ENCODE measurements at regions not wholly inside any gene's neighbourhood (a gene's known extent, or its start where the extent isn't known, plus 50 kb on each side); places are given as distances from the start of the nearest gene placed in this dataset.
"Not testable (repeated sequence)": the region's sequence is repeated elsewhere in the genome, so short reads cannot be mapped to it uniquely, and the experiment has no call there.

- no peak overlapping the region for H2AFZ ChIP-seq (ENCODE audit: insufficient read depth, low read length, poor library complexity)
- H3K4ac ChIP-seq (ENCODE audit: low read depth, low read length), result no peak overlapping the region
- H3K9ac ChIP-seq (ENCODE audit: low read length), result no peak overlapping the region
- no peak overlapping the region for H2BK5ac ChIP-seq (ENCODE audit: low read depth, low read length, poor library complexity)
- no peak overlapping the region for H3K27ac ChIP-seq (ENCODE audit: low read depth, low read length)
- H3K18ac ChIP-seq (ENCODE audit: low read length), result no peak overlapping the region
- no peak overlapping the region for H3K23ac ChIP-seq (ENCODE audit: low read length)
- no peaks in the 10 kb centered on the region for H3K9me3 ChIP-seq (ENCODE audit: insufficient read depth, low read depth, low read length)
- DNase-seq, result no peak
- no peaks in the 10 kb centered on the region for H3K4me1 ChIP-seq (ENCODE audit: control insufficient read depth in 1 of 2, insufficient read depth in 2 of 2, low read length in 2 of 2)
- no CpG with 5 or more reads among the region's 8 CpGs for WGBS (ENCODE audit: extremely low coverage, insufficient coverage, insufficient read length)
- H3K4me2 ChIP-seq (ENCODE audit: low read length), result no peak overlapping the region
- no peak overlapping the region for H3K14ac ChIP-seq (ENCODE audit: low read length)
- H3K27me3 ChIP-seq (ENCODE audit: insufficient read depth, low read length), result no peaks in the 10 kb centered on the region
- no peak overlapping the region for H3K4me3 ChIP-seq (ENCODE audit: low read depth, low read length)
- H4K12ac ChIP-seq (ENCODE audit: low read depth, low read length), result no peak overlapping the region
- H3K36me3 ChIP-seq (ENCODE audit: control insufficient read depth in 1 of 2, insufficient read depth in 2 of 2, low read length in 2 of 2), result no peaks in the 10 kb centered on the region
- H2BK120ac ChIP-seq (ENCODE audit: insufficient read depth, low read length, poor library complexity), result no peak overlapping the region
- H3K79me1 ChIP-seq (ENCODE audit: low read length), result no peaks in the 10 kb centered on the region
- no peak overlapping the region for H4K8ac ChIP-seq (ENCODE audit: low read depth, low read length)
- H2AK5ac ChIP-seq (ENCODE audit: low read length), result no peak overlapping the region
- no peak overlapping the region for H4K91ac ChIP-seq (ENCODE audit: low read depth, low read length)
- H3K79me2 ChIP-seq (ENCODE audit: control insufficient read depth, insufficient read depth, low read length, poor library complexity), result no peaks in the 10 kb centered on the region
- no peak overlapping the region for H2BK12ac ChIP-seq (ENCODE audit: low read length)
Measured at GRCh38 chr3:144843099-144843498, 871.5 kb downstream of the DIPK2A start.

- Histone ChIP-seq H2BK120ac (ENCODE audit: insufficient read depth, low read length, poor library complexity) (no peak overlapping the region), H3K4me3 (ENCODE audit: low read depth, low read length) (no peak overlapping the region), H4K8ac (ENCODE audit: low read depth, low read length) (no peak overlapping the region), H2BK12ac (ENCODE audit: low read length) (no peak overlapping the region), H4K91ac (ENCODE audit: low read depth, low read length) (no peak overlapping the region), H3K18ac (ENCODE audit: low read length) (no peak overlapping the region), H3K4me2 (ENCODE audit: low read length) (no peak overlapping the region), H3K14ac (ENCODE audit: low read length) (no peak overlapping the region), H3K27me3 (ENCODE audit: insufficient read depth, low read length) (no peaks in the 10 kb centered on the region), H2AFZ (ENCODE audit: insufficient read depth, low read length, poor library complexity) (no peak overlapping the region), H2AK5ac (ENCODE audit: low read length) (no peak overlapping the region), H4K12ac (ENCODE audit: low read depth, low read length) (no peak overlapping the region), H3K9ac (ENCODE audit: low read length) (no peak overlapping the region), H3K36me3 (ENCODE audit: control insufficient read depth in 1 of 2, insufficient read depth in 2 of 2, low read length in 2 of 2) (no peaks in the 10 kb centered on the region), H3K4me1 (ENCODE audit: control insufficient read depth in 1 of 2, insufficient read depth in 2 of 2, low read length in 2 of 2) (no peaks in the 10 kb centered on the region), H3K79me2 (ENCODE audit: control insufficient read depth, insufficient read depth, low read length, poor library complexity) (no peaks in the 10 kb centered on the region), H3K4ac (ENCODE audit: low read depth, low read length) (no peak overlapping the region), H3K79me1 (ENCODE audit: low read length) (no peaks in the 10 kb centered on the region), H3K23ac (ENCODE audit: low read length) (no peak overlapping the region), H2BK5ac (ENCODE audit: low read depth, low read length, poor library complexity) (no peak overlapping the region), H3K27ac (ENCODE audit: low read depth, low read length) (no peak overlapping the region), H3K9me3 (ENCODE audit: insufficient read depth, low read depth, low read length) (no peaks in the 10 kb centered on the region)
- DNase-seq, result no peak
Measured at GRCh38 chr3:144852999-144853398, 881.4 kb downstream of the DIPK2A start.

GRCh38 chr3:144854020-144854419 is 882.4 kb downstream of the DIPK2A start:
- H3K79me2 ChIP-seq (ENCODE audit: control insufficient read depth, insufficient read depth, low read length, poor library complexity); H2BK5ac ChIP-seq (ENCODE audit: low read depth, low read length, poor library complexity); H3K14ac ChIP-seq (ENCODE audit: low read length); H3K9me3 ChIP-seq (ENCODE audit: insufficient read depth, low read depth, low read length); H3K4ac ChIP-seq (ENCODE audit: low read depth, low read length); H3K4me2 ChIP-seq (ENCODE audit: low read length); H3K4me3 ChIP-seq (ENCODE audit: low read depth, low read length); H2AK5ac ChIP-seq (ENCODE audit: low read length); H2AFZ ChIP-seq (ENCODE audit: insufficient read depth, low read length, poor library complexity); H2BK12ac ChIP-seq (ENCODE audit: low read length); H4K12ac ChIP-seq (ENCODE audit: low read depth, low read length); H3K9ac ChIP-seq (ENCODE audit: low read length); DNase-seq; H3K27ac ChIP-seq (ENCODE audit: low read depth, low read length); H4K8ac ChIP-seq (ENCODE audit: low read depth, low read length); H3K79me1 ChIP-seq (ENCODE audit: low read length); H3K36me3 ChIP-seq (ENCODE audit: control insufficient read depth in 1 of 2, insufficient read depth in 2 of 2, low read length in 2 of 2); H4K91ac ChIP-seq (ENCODE audit: low read depth, low read length); H3K23ac ChIP-seq (ENCODE audit: low read length); H3K27me3 ChIP-seq (ENCODE audit: insufficient read depth, low read length); H2BK120ac ChIP-seq (ENCODE audit: insufficient read depth, low read length, poor library complexity); H3K18ac ChIP-seq (ENCODE audit: low read length); H3K4me1 ChIP-seq (ENCODE audit: control insufficient read depth in 1 of 2, insufficient read depth in 2 of 2, low read length in 2 of 2): not testable (repeated sequence)
- no CpG with 5 or more reads among the region's 9 CpGs for WGBS (ENCODE audit: extremely low coverage, insufficient coverage, insufficient read length)

- H3K27me3 ChIP-seq (ENCODE audit: insufficient read depth, low read length), result no peaks in the 10 kb centered on the region
- WGBS (ENCODE audit: extremely low coverage, insufficient coverage, insufficient read length), result no CpG with 5 or more reads among the region's 3 CpGs
- no peak overlapping the region for H2BK120ac ChIP-seq (ENCODE audit: insufficient read depth, low read length, poor library complexity)
- no peaks in the 10 kb centered on the region for H3K4me1 ChIP-seq (ENCODE audit: control insufficient read depth in 1 of 2, insufficient read depth in 2 of 2, low read length in 2 of 2)
- H3K36me3 ChIP-seq (ENCODE audit: control insufficient read depth in 1 of 2, insufficient read depth in 2 of 2, low read length in 2 of 2), result no peaks in the 10 kb centered on the region
- H3K9ac ChIP-seq (ENCODE audit: low read length), result no peak overlapping the region
- H3K23ac ChIP-seq (ENCODE audit: low read length), result no peak overlapping the region
- DNase-seq, result no peak
- no peak overlapping the region for H4K8ac ChIP-seq (ENCODE audit: low read depth, low read length)
- no peaks in the 10 kb centered on the region for H3K79me1 ChIP-seq (ENCODE audit: low read length)
- H3K4ac ChIP-seq (ENCODE audit: low read depth, low read length), result no peak overlapping the region
- no peak overlapping the region for H2AK5ac ChIP-seq (ENCODE audit: low read length)
- H3K18ac ChIP-seq (ENCODE audit: low read length), result no peak overlapping the region
- no peak overlapping the region for H3K14ac ChIP-seq (ENCODE audit: low read length)
- no peaks in the 10 kb centered on the region for H3K79me2 ChIP-seq (ENCODE audit: control insufficient read depth, insufficient read depth, low read length, poor library complexity)
- H2BK5ac ChIP-seq (ENCODE audit: low read depth, low read length, poor library complexity), result no peak overlapping the region
- no peak overlapping the region for H3K4me2 ChIP-seq (ENCODE audit: low read length)
- H3K27ac ChIP-seq (ENCODE audit: low read depth, low read length), result no peak overlapping the region
- no peak overlapping the region for H3K4me3 ChIP-seq (ENCODE audit: low read depth, low read length)
- no peak overlapping the region for H4K91ac ChIP-seq (ENCODE audit: low read depth, low read length)
- H4K12ac ChIP-seq (ENCODE audit: low read depth, low read length), result no peak overlapping the region
- H2AFZ ChIP-seq (ENCODE audit: insufficient read depth, low read length, poor library complexity), result no peak overlapping the region
- no peaks in the 10 kb centered on the region for H3K9me3 ChIP-seq (ENCODE audit: insufficient read depth, low read depth, low read length)
- no peak overlapping the region for H2BK12ac ChIP-seq (ENCODE audit: low read length)
Measured at GRCh38 chr3:144859161-144859560, 887.5 kb downstream of the DIPK2A start.

GRCh38 chr3:144864646-144865045 is 893.0 kb downstream of the DIPK2A start:
- Histone ChIP-seq H3K4me3 (ENCODE audit: low read depth, low read length) (no peak overlapping the region), H2BK5ac (ENCODE audit: low read depth, low read length, poor library complexity) (no peak overlapping the region), H4K91ac (ENCODE audit: low read depth, low read length) (no peak overlapping the region), H3K4ac (ENCODE audit: low read depth, low read length) (no peak overlapping the region), H3K27ac (ENCODE audit: low read depth, low read length) (no peak overlapping the region), H3K79me1 (ENCODE audit: low read length) (no peaks in the 10 kb centered on the region), H3K79me2 (ENCODE audit: control insufficient read depth, insufficient read depth, low read length, poor library complexity) (no peaks in the 10 kb centered on the region), H3K18ac (ENCODE audit: low read length) (no peak overlapping the region), H3K14ac (ENCODE audit: low read length) (no peak overlapping the region), H3K23ac (ENCODE audit: low read length) (no peak overlapping the region), H4K8ac (ENCODE audit: low read depth, low read length) (no peak overlapping the region), H3K9ac (ENCODE audit: low read length) (no peak overlapping the region), H3K36me3 (ENCODE audit: control insufficient read depth in 1 of 2, insufficient read depth in 2 of 2, low read length in 2 of 2) (no peaks in the 10 kb centered on the region), H4K12ac (ENCODE audit: low read depth, low read length) (no peak overlapping the region), H3K9me3 (ENCODE audit: insufficient read depth, low read depth, low read length) (no peaks in the 10 kb centered on the region), H3K4me2 (ENCODE audit: low read length) (no peak overlapping the region), H2BK12ac (ENCODE audit: low read length) (no peak overlapping the region), H3K4me1 (ENCODE audit: control insufficient read depth in 1 of 2, insufficient read depth in 2 of 2, low read length in 2 of 2) (no peaks in the 10 kb centered on the region), H3K27me3 (ENCODE audit: insufficient read depth, low read length) (no peaks in the 10 kb centered on the region), H2AFZ (ENCODE audit: insufficient read depth, low read length, poor library complexity) (no peak overlapping the region), H2AK5ac (ENCODE audit: low read length) (no peak overlapping the region), H2BK120ac (ENCODE audit: insufficient read depth, low read length, poor library complexity) (no peak overlapping the region)
- no CpG with 5 or more reads among the region's 2 CpGs for WGBS (ENCODE audit: extremely low coverage, insufficient coverage, insufficient read length)
- DNase-seq, result no peak
